ENCODE measurements at regions not wholly inside any gene's neighbourhood (a gene's known extent, or its start where the extent isn't known, plus 50 kb on each side); places are given as distances from the start of the nearest gene placed in this dataset.
A peak's percentile ranks its signal among the peaks of the same experiment; 100 is the strongest.
"Not testable (repeated sequence)": the region's sequence is repeated elsewhere in the genome, so short reads cannot be mapped to it uniquely, and the experiment has no call there.

- no peak for TF ChIP-seq CTCF (IDR thresholded peaks at IDR 0.05; ENCODE audit: insufficient read depth, low read length, severe bottlenecking)
- FAIRE-seq: no peak
Observed at GRCh38 chrX:7346021-7346420, 198.1 kb upstream of the PUDP start.

GRCh38 chrX:7343181-7343580, 195.2 kb upstream of the PUDP start:
- FAIRE-seq (no peak), DNase-seq (ENCODE audit: low read depth) (no peak)
- no peaks in the 10 kb centered on the region for H3K36me3 ChIP-seq (ENCODE audit: control insufficient read depth, insufficient read depth, low read length)
- TF ChIP-seq CTCF (IDR thresholded peaks at IDR 0.05; ENCODE audit: insufficient read depth, low read length, severe bottlenecking): no peak
- no peaks in the 10 kb centered on the region for H3K27me3 ChIP-seq (ENCODE audit: control insufficient read depth, insufficient read depth, low read length)
- no peak overlapping the region for H3K4me3 ChIP-seq (ENCODE audit: low read depth, low read length)

More at GRCh38 chrX:7346021-7346420, 198.1 kb upstream of the PUDP start:
- DNase-seq (ENCODE audit: low read depth): no peak
- no peaks in the 10 kb centered on the region for H3K27me3 ChIP-seq (ENCODE audit: control insufficient read depth, insufficient read depth, low read length)
- H3K4me3 ChIP-seq (ENCODE audit: low read depth, low read length): no peak overlapping the region
- H3K36me3 ChIP-seq (ENCODE audit: control insufficient read depth, insufficient read depth, low read length): no peaks in the 10 kb centered on the region

- FAIRE-seq; H3K27me3 ChIP-seq (ENCODE audit: control insufficient read depth, insufficient read depth, low read length); H3K4me3 ChIP-seq (ENCODE audit: low read depth, low read length); DNase-seq (ENCODE audit: low read depth); H3K36me3 ChIP-seq (ENCODE audit: control insufficient read depth, insufficient read depth, low read length): not testable (repeated sequence)
Observed at GRCh38 chrX:7335816-7336362, 187.9 kb upstream of the PUDP start.

- DNase-seq (ENCODE audit: low read depth): peak; percentile 0
- no peak for TF ChIP-seq CTCF (IDR thresholded peaks at IDR 0.05; ENCODE audit: insufficient read depth, low read length, severe bottlenecking)
- no peaks in the 10 kb centered on the region for H3K27me3 ChIP-seq (ENCODE audit: control insufficient read depth, insufficient read depth, low read length)
- no peak overlapping the region for H3K4me3 ChIP-seq (ENCODE audit: low read depth, low read length)
- no peaks in the 10 kb centered on the region for H3K36me3 ChIP-seq (ENCODE audit: control insufficient read depth, insufficient read depth, low read length)
- FAIRE-seq: no peak
Observed at GRCh38 chrX:7334253-7334935, 186.4 kb upstream of the PUDP start.

- H3K36me3 ChIP-seq (ENCODE audit: control insufficient read depth, insufficient read depth, low read length): no peaks in the 10 kb centered on the region
- H3K4me3 ChIP-seq (ENCODE audit: low read depth, low read length): no peak overlapping the region
- FAIRE-seq: no peak
- TF ChIP-seq CTCF (IDR thresholded peaks at IDR 0.05; ENCODE audit: insufficient read depth, low read length, severe bottlenecking): no peak
- no peak for DNase-seq (ENCODE audit: low read depth)
- no peaks in the 10 kb centered on the region for H3K27me3 ChIP-seq (ENCODE audit: control insufficient read depth, insufficient read depth, low read length)
Observed at GRCh38 chrX:7330971-7331746, 183.2 kb upstream of the PUDP start.

GRCh38 chrX:7330556-7330955, 182.6 kb upstream of the PUDP start:
- Histone ChIP-seq H3K4me3 (ENCODE audit: low read depth, low read length) (no peak overlapping the region), H3K36me3 (ENCODE audit: control insufficient read depth, insufficient read depth, low read length) (no peaks in the 10 kb centered on the region), H3K27me3 (ENCODE audit: control insufficient read depth, insufficient read depth, low read length) (no peaks in the 10 kb centered on the region)
- DNase-seq (ENCODE audit: low read depth) (no peak), FAIRE-seq (no peak)
- TF ChIP-seq CTCF (IDR thresholded peaks at IDR 0.05; ENCODE audit: insufficient read depth, low read length, severe bottlenecking): no peak

Data from bronchial epithelial cell (primary cell).